ENCODE measurements at regions not wholly inside any gene's neighbourhood (a gene's known extent, or its start where the extent isn't known, plus 50 kb on each side); places are given as distances from the start of the nearest gene placed in this dataset.

- no peak overlapping the region for H3K9ac ChIP-seq (ENCODE audit: low read depth, low read length)
- H3K27ac ChIP-seq (ENCODE audit: low read length): no peak overlapping the region
- H3K9me3 ChIP-seq (ENCODE audit: insufficient read depth, low read length, severe bottlenecking): no peaks in the 10 kb centered on the region
- no peaks in the 10 kb centered on the region for H3K79me2 ChIP-seq (ENCODE audit: insufficient read depth, low read length)
- no peaks in the 10 kb centered on the region for H3K4me1 ChIP-seq (ENCODE audit: insufficient read depth, low read length)
- no peaks in the 10 kb centered on the region for H3K36me3 ChIP-seq (ENCODE audit: insufficient read depth, low read length)
- no peak for TF ChIP-seq EZH2 (IDR thresholded peaks at IDR 0.05; ENCODE audit: borderline replicate concordance, low read depth, low read length, severe bottlenecking)
- TF ChIP-seq CTCF (IDR thresholded peaks at IDR 0.05; ENCODE audit: borderline replicate concordance, extremely low read depth, low read length, poor library complexity, severe bottlenecking): no peak
- no peaks in the 10 kb centered on the region for H4K20me1 ChIP-seq (ENCODE audit: insufficient read depth, low read length)
- H3K27me3 ChIP-seq (ENCODE audit: insufficient read depth, low read length, poor library complexity): no peaks in the 10 kb centered on the region
- DNase-seq (no peak), ATAC-seq (ENCODE audit: insufficient read depth, low read depth) (no peak)
- no peak overlapping the region for H2AFZ ChIP-seq (ENCODE audit: low read depth, low read length)
- H3K4me3 ChIP-seq (ENCODE audit: low read depth in 1 of 2, low read length in 2 of 2): no peak overlapping the region
- H3K4me2 ChIP-seq (ENCODE audit: insufficient read depth, low read length): no peak overlapping the region
Observed at GRCh38 chr2:19201911-19202462, 156.4 kb downstream of the OSR1 start.

- DNase-seq: no peak
- no peak overlapping the region for H3K9ac ChIP-seq (ENCODE audit: low read depth, low read length)
- H3K4me3 ChIP-seq (ENCODE audit: low read depth in 1 of 2, low read length in 2 of 2): no peak overlapping the region
- no peaks in the 10 kb centered on the region for H4K20me1 ChIP-seq (ENCODE audit: insufficient read depth, low read length)
- no peak for TF ChIP-seq CTCF (IDR thresholded peaks at IDR 0.05; ENCODE audit: borderline replicate concordance, extremely low read depth, low read length, poor library complexity, severe bottlenecking)
- no peak for TF ChIP-seq EZH2 (IDR thresholded peaks at IDR 0.05; ENCODE audit: borderline replicate concordance, low read depth, low read length, severe bottlenecking)
- H3K36me3 ChIP-seq (ENCODE audit: insufficient read depth, low read length): no peaks in the 10 kb centered on the region
- no peaks in the 10 kb centered on the region for H3K79me2 ChIP-seq (ENCODE audit: insufficient read depth, low read length)
- H3K4me1 ChIP-seq (ENCODE audit: insufficient read depth, low read length): no peaks in the 10 kb centered on the region
- no peaks in the 10 kb centered on the region for H3K27me3 ChIP-seq (ENCODE audit: insufficient read depth, low read length, poor library complexity)
- no peak overlapping the region for H3K27ac ChIP-seq (ENCODE audit: low read length)
- ATAC-seq (ENCODE audit: insufficient read depth, low read depth): no peak
- no peak overlapping the region for H3K4me2 ChIP-seq (ENCODE audit: insufficient read depth, low read length)
- no peak overlapping the region for H2AFZ ChIP-seq (ENCODE audit: low read depth, low read length)
- no peaks in the 10 kb centered on the region for H3K9me3 ChIP-seq (ENCODE audit: insufficient read depth, low read length, severe bottlenecking)
Observed at GRCh38 chr2:19198381-19198780, 160.0 kb downstream of the OSR1 start.

GRCh38 chr2:19195661-19196060 is 162.8 kb downstream of the OSR1 start:
- H3K9me3 ChIP-seq (ENCODE audit: insufficient read depth, low read length, severe bottlenecking): no peaks in the 10 kb centered on the region
- H4K20me1 ChIP-seq (ENCODE audit: insufficient read depth, low read length): no peaks in the 10 kb centered on the region
- no peak overlapping the region for H3K4me2 ChIP-seq (ENCODE audit: insufficient read depth, low read length)
- TF ChIP-seq EZH2 (IDR thresholded peaks at IDR 0.05; ENCODE audit: borderline replicate concordance, low read depth, low read length, severe bottlenecking) (no peak), CTCF (IDR thresholded peaks at IDR 0.05; ENCODE audit: borderline replicate concordance, extremely low read depth, low read length, poor library complexity, severe bottlenecking) (no peak)
- no peak overlapping the region for H3K4me3 ChIP-seq (ENCODE audit: low read depth in 1 of 2, low read length in 2 of 2)
- no peak for ATAC-seq (ENCODE audit: insufficient read depth, low read depth)
- H3K36me3 ChIP-seq (ENCODE audit: insufficient read depth, low read length): no peaks in the 10 kb centered on the region
- H3K79me2 ChIP-seq (ENCODE audit: insufficient read depth, low read length): no peaks in the 10 kb centered on the region
- H3K4me1 ChIP-seq (ENCODE audit: insufficient read depth, low read length): no peaks in the 10 kb centered on the region
- H3K27ac ChIP-seq (ENCODE audit: low read length): no peak overlapping the region
- DNase-seq: no peak
- H3K27me3 ChIP-seq (ENCODE audit: insufficient read depth, low read length, poor library complexity): no peaks in the 10 kb centered on the region
- no peak overlapping the region for H2AFZ ChIP-seq (ENCODE audit: low read depth, low read length)
- H3K9ac ChIP-seq (ENCODE audit: low read depth, low read length): no peak overlapping the region

GRCh38 chr2:19189391-19189790 is 169.0 kb downstream of the OSR1 start:
- TF ChIP-seq CTCF (IDR thresholded peaks at IDR 0.05; ENCODE audit: borderline replicate concordance, extremely low read depth, low read length, poor library complexity, severe bottlenecking) (no peak), EZH2 (IDR thresholded peaks at IDR 0.05; ENCODE audit: borderline replicate concordance, low read depth, low read length, severe bottlenecking) (no peak)
- Histone ChIP-seq H3K4me2 (ENCODE audit: insufficient read depth, low read length) (no peak overlapping the region), H2AFZ (ENCODE audit: low read depth, low read length) (no peak overlapping the region)

More at GRCh38 chr2:19189391-19189790, 169.0 kb downstream of the OSR1 start:
- Histone ChIP-seq H3K4me3 (ENCODE audit: low read depth in 1 of 2, low read length in 2 of 2) (no peak overlapping the region), H3K27ac (ENCODE audit: low read length) (no peak overlapping the region), H3K36me3 (ENCODE audit: insufficient read depth, low read length) (no peaks in the 10 kb centered on the region), H3K27me3 (ENCODE audit: insufficient read depth, low read length, poor library complexity) (no peaks in the 10 kb centered on the region), H3K79me2 (ENCODE audit: insufficient read depth, low read length) (no peaks in the 10 kb centered on the region), H3K4me1 (ENCODE audit: insufficient read depth, low read length) (no peaks in the 10 kb centered on the region), H3K9me3 (ENCODE audit: insufficient read depth, low read length, severe bottlenecking) (no peaks in the 10 kb centered on the region), H4K20me1 (ENCODE audit: insufficient read depth, low read length) (no peaks in the 10 kb centered on the region), H3K9ac (ENCODE audit: low read depth, low read length) (no peak overlapping the region)
- ATAC-seq (ENCODE audit: insufficient read depth, low read depth) (no peak), DNase-seq (no peak)
